SK-N-MC (cell line): ENCODE measurements at regions not wholly inside any gene's neighbourhood (a gene's known extent, or its start where the extent isn't known, plus 50 kb on each side); places are given as distances from the start of the nearest gene placed in this dataset.

ENCODE experiments used
- EZH2 ChIP-seq: fragments of 200-600 bp; sonication (generic); IDR thresholded peaks from one replicate; pipeline ENCODE4 v1.6.1; 2017; ENCODE audit warnings: antibody characterized with exemption
- POLR2AphosphoS5 ChIP-seq: IDR thresholded peaks from 2 replicates; pipeline ENCODE4 v1.6.1; 2012; ENCODE audit warnings: mild to moderate bottlenecking, low read depth, low read length, borderline replicate concordance

GRCh38 chrX:40501164-40501855, 79.5 kb upstream of the ATP6AP2 start:
- TF ChIP-seq EZH2 (no peak), POLR2AphosphoS5 (no peak)
